Tibial nerve (tissue), 4 donors: ENCODE measurements at regions not wholly inside any gene's neighbourhood (a gene's known extent, or its start where the extent isn't known, plus 50 kb on each side); places are given as distances from the start of the nearest gene placed in this dataset.

Experiments
- DNase-seq, 2 donors: peaks; one replicate each; pipeline ENCODE4 v3.0.0-alpha.2; 2019; ENCODE audit warnings: low spot score in 2 of 2
- H3K27ac ChIP-seq, 4 donors: fragments of 200-600 bp; sonication (generic) in 3 of 4; one replicate each; pipeline ENCODE4 v1.5.1; 2017 to 2019; ENCODE audit warnings: mild to moderate bottlenecking in 1 of 4
- H3K27me3 ChIP-seq, 2 donors: fragments of 200-600 bp; sonication (generic) in 1 of 2; one replicate each; pipeline versions ENCODE4 v1.5.1 to v1.6.0; 2017 to 2019
- H3K36me3 ChIP-seq, 3 donors: fragments of 200-600 bp; sonication (generic); one replicate each; pipeline ENCODE4 v1.5.1; 2018 to 2019
- H3K4me1 ChIP-seq, 4 donors: fragments of 200-600 bp; sonication (generic) in 3 of 4; one replicate each; pipeline ENCODE4 v1.5.1; 2017 to 2019
- H3K4me3 ChIP-seq, 4 donors: fragments of 200-600 bp; sonication (generic) in 3 of 4; one replicate each; pipeline ENCODE4 v1.5.1; 2017 to 2019; ENCODE audit warnings: mild to moderate bottlenecking in 1 of 4, moderate library complexity in 1 of 4
- H3K9me3 ChIP-seq, 4 donors: fragments of 200-600 bp; sonication (generic) in 3 of 4; one replicate each; pipeline ENCODE4 v1.5.1; 2017 to 2019
- CTCF ChIP-seq, 5 experiments: fragments of 200-600 bp in 3 of 5; fragments of 450-650 bp in 2 of 5; sonication (generic) in 3 of 5; IDR thresholded peaks; one replicate each; pipeline ENCODE4 v1.5.1; 2016 to 2019; ENCODE audit warnings: antibody characterized with exemption in 5 of 5, mild to moderate bottlenecking in 3 of 5, moderate library complexity in 2 of 5
- EP300 ChIP-seq, 2 donors: sonication (generic); formaldehyde crosslinking; IDR thresholded peaks; one replicate each; pipeline ENCODE4 v1.6.1; 2017; ENCODE audit warnings: antibody characterized with exemption in 2 of 2, mild to moderate bottlenecking in 1 of 2
- POLR2A ChIP-seq, 2 donors: fragments of 450-650 bp; IDR thresholded peaks; one replicate each; pipeline ENCODE4 v1.6.1; 2017; ENCODE audit warnings: antibody characterized with exemption in 2 of 2, mild to moderate bottlenecking in 2 of 2, moderate library complexity in 2 of 2
- WGBS, 2 donors: methylation state at CpG; one replicate each; pipeline ENCODE4 v1.1.5; 2018; 5-methylcytosine and 5-hydroxymethylcytosine counted together

- peaks cover 0 to under 1% (median 0%) of the 10 kb centered on the region in 4 donors for H3K9me3 ChIP-seq
- WGBS, 2 donors, result 55 to 57% methylated on average over 3 of the region's 3 CpGs
- H3K4me3 ChIP-seq, result no peak overlapping the region
- no peaks in the 10 kb centered on the region for H3K27me3 ChIP-seq
- H3K36me3 ChIP-seq, result no peaks in the 10 kb centered on the region
- no peak overlapping the region for H3K27ac ChIP-seq
- H3K4me1 ChIP-seq, result peaks cover 0 to 3% (median 0%) of the 10 kb centered on the region in 4 donors
- DNase-seq, result no peak
- TF ChIP-seq CTCF (IDR thresholded peaks at IDR 0.05), result no peak
- TF ChIP-seq EP300 (IDR thresholded peaks at IDR 0.05), result peak in 1 of 2 donors; percentile 16
- no peak for TF ChIP-seq POLR2A (IDR thresholded peaks at IDR 0.05)
Observed at GRCh38 chr6:12567682-12568081, 148.9 kb upstream of the PHACTR1 start.

GRCh38 chr6:12569646-12570045, 146.9 kb upstream of the PHACTR1 start:
- 95% methylated on average over 1 of the region's 1 CpG for WGBS, 2 donors
- DNase-seq, result no peak
- H3K27me3 ChIP-seq, result no peaks in the 10 kb centered on the region
- no peak overlapping the region for H3K4me3 ChIP-seq
- H3K4me1 ChIP-seq, result peaks cover 0 to 9% (median 0%) of the 10 kb centered on the region in 4 donors
- H3K9me3 ChIP-seq, result no peaks in the 10 kb centered on the region
- no peak overlapping the region for H3K27ac ChIP-seq
- no peaks in the 10 kb centered on the region for H3K36me3 ChIP-seq
- TF ChIP-seq CTCF (IDR thresholded peaks at IDR 0.05) (no peak), EP300 (IDR thresholded peaks at IDR 0.05) (no peak), POLR2A (IDR thresholded peaks at IDR 0.05) (no peak)

- Histone ChIP-seq H3K27ac (no peak overlapping the region), H3K4me3 (no peak overlapping the region)
- DNase-seq, result no peak
Observed at GRCh38 chr6:12570461-12571030, 146.0 kb upstream of the PHACTR1 start.

GRCh38 chr6:12572896-12573827, 143.4 kb upstream of the PHACTR1 start:
- Histone ChIP-seq H3K27ac (no peak overlapping the region), H3K4me3 (no peak overlapping the region), H3K36me3 (no peaks in the 10 kb centered on the region), H3K27me3 (no peaks in the 10 kb centered on the region), H3K4me1 (peaks cover 0 to 6% (median 0%) of the 10 kb centered on the region in 4 donors), H3K9me3 (no peaks in the 10 kb centered on the region)
- no peak for DNase-seq
- TF ChIP-seq EP300 (IDR thresholded peaks at IDR 0.05) (peak in 1 of 2 donors; percentile 34), CTCF (IDR thresholded peaks at IDR 0.05) (no peak)
- 41 to 55% methylated on average over 4 of the region's 4 CpGs for WGBS, 2 donors

More at GRCh38 chr6:12570461-12571030, 146.0 kb upstream of the PHACTR1 start:
- Histone ChIP-seq H3K4me1 (peaks cover 0 to 9% (median 0%) of the 10 kb centered on the region in 4 donors), H3K27me3 (no peaks in the 10 kb centered on the region), H3K36me3 (no peaks in the 10 kb centered on the region), H3K9me3 (no peaks in the 10 kb centered on the region)
- TF ChIP-seq CTCF (IDR thresholded peaks at IDR 0.05) (no peak), POLR2A (IDR thresholded peaks at IDR 0.05) (no peak), EP300 (IDR thresholded peaks at IDR 0.05) (no peak)
- 63 to 67% methylated on average over 2 of the region's 2 CpGs for WGBS, 2 donors

- TF ChIP-seq CTCF (IDR thresholded peaks at IDR 0.05) (no peak), POLR2A (IDR thresholded peaks at IDR 0.05) (no peak), EP300 (IDR thresholded peaks at IDR 0.05) (no peak)
- Histone ChIP-seq H3K9me3 (no peaks in the 10 kb centered on the region), H3K27me3 (no peaks in the 10 kb centered on the region), H3K27ac (no peak overlapping the region), H3K4me3 (no peak overlapping the region), H3K4me1 (peaks cover 0 to 6% (median 0%) of the 10 kb centered on the region in 4 donors), H3K36me3 (no peaks in the 10 kb centered on the region)
- no peak for DNase-seq
- 81 to 84% methylated on average over 4 of the region's 4 CpGs for WGBS, 2 donors
Observed at GRCh38 chr6:12575961-12576360, 140.6 kb upstream of the PHACTR1 start.
